NCI-H1436 (cell line): ENCODE measurements at regions not wholly inside any gene's neighbourhood (a gene's known extent, or its start where the extent isn't known, plus 50 kb on each side); places are given as distances from the start of the nearest gene placed in this dataset.

ENCODE experiments used
- DNase-seq: peaks from one replicate; lab custom pipeline; 2025; lab: John Stamatoyannopoulos, UW

- DNase-seq = no peak
Measured at GRCh38 chr5:110073534-110073933, 383.8 kb downstream of the MAN2A1 start.

- no peak for DNase-seq
Measured at GRCh38 chr5:110075656-110076055, 385.9 kb downstream of the MAN2A1 start.

- DNase-seq = no peak
Measured at GRCh38 chr5:110077147-110077546, 387.4 kb downstream of the MAN2A1 start.

- DNase-seq = no peak
Measured at GRCh38 chr5:110082194-110082593, 392.5 kb downstream of the MAN2A1 start.

GRCh38 chr5:110082863-110083262 lies 393.1 kb downstream of the MAN2A1 start:
- DNase-seq = no peak

DNA sequence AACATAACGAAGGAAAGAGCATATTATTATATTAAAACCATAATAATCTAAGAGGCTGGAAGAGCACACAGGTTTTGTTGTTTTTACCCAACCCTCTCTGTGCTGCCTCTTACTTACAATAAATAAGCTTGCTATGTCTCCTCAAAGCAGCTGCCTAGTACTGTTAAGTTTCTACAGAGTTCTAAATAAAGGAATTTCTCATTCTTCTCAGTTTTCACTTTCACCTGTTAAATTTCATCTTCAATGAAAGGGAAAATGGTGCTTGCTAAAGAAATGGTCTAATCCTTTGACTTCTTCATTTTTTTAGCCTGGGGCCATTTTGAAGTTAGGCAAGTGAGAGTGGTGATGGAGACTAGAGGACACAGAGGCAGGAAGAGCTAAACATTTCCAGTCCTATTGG lies 396.1 kb downstream of the MAN2A1 start:
- no peak for DNase-seq

GRCh38 chr5:110086658-110087388 lies 397.1 kb downstream of the MAN2A1 start:
- DNase-seq = no peak

GRCh38 chr5:110087829-110088228 lies 398.1 kb downstream of the MAN2A1 start:
- DNase-seq = no peak

GRCh38 chr5:110088676-110089436 lies 399.1 kb downstream of the MAN2A1 start:
- DNase-seq = no peak

GRCh38 chr5:110092955-110093785 lies 403.4 kb downstream of the MAN2A1 start:
- no peak for DNase-seq

DNA sequence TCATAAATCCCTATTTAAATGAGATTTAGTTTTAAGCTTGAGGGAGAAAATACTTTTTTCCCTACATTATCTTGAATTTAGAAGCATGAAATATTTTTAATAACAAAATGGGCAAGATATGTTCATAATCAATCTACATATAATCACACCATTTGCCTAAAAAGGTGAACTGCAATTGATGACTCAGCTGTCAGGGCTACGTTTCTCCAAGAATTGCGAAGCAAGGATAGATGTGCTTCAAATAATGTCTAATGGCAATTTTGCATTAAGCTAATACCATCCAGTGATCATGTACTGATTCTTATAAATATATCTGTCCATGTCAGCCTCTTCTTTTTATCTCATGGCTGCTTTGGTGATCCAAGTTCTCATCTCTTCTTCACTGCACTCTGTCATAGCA lies 404.4 kb downstream of the MAN2A1 start:
- no peak for DNase-seq

DNA sequence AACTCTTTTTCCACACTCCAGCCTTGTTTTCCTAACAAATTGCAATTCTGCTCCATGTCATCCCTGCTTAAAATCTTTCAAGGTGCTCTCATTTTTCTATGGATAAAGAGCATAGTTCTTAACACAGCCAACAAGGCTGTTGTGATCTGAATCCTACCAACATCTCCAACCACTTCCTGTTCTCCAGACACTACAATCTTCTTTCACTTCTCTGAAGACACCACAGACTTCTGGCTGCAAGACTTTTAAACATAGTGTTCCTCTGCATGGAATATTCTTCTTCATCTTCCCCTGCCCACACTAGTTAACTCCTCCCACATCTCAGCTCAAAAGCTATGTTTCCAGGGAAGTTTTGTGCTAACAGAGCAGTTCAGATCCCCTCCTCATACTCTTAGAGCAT lies 404.8 kb downstream of the MAN2A1 start:
- no peak for DNase-seq

DNA sequence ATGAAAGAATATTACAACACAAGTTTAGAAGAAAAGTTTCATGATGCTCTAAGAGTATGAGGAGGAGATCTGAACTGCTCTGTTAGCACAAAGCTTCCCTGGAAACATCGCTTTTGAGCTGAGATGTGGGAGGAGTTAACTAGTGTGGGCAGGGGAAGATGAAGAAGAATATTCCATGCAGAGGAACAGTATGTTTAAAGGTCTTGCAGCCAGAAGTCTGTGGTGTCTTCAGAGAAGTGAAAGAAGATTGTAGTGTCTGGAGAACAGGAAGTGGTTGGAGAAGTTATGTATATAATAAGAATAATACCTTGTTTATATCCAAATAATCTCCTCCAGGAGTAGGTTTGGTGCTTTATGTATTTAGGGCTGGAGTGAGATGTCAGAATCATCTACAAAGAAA lies 406.7 kb downstream of the MAN2A1 start:
- no peak for DNase-seq

DNA sequence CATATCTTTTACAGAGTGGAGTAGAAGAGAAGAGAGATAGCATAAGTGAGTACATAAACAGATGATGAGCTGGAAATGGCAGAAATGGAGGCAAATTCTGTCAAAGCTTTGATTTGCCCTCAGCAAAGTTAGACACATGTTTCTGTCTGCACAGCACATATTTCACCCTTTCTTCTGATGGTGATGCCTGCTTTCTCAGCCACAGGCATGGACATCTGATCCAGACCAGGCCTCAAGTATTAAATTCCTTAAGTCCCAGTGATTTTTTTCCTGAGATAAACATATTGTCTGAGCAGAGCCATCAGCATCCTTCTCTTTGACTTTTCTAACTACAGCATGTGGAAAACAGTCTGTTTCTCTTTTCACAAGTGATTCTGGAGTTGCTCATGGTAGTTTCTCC lies 409.8 kb downstream of the MAN2A1 start:
- no peak for DNase-seq

DNA sequence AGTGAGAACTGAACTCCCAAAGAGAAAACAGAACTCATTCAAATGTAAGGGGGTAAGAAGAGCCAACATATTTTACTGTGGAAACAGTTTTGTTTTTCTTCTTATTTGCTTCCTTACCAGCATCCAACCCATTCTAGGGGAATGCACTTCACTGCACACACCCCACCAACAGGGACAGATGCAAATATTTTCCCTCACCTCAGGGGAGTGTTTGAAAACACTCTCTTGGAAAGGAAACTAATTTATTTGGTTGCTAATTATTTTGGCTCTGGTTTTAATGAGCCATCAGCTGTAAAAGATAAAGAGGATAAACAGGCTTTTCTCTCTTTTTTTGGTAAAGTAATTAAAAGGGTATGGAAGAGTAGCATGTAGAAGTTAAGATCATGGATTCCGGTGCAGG lies 413.4 kb downstream of the MAN2A1 start:
- DNase-seq = no peak

- DNase-seq = no peak
Measured at GRCh38 chr5:110104060-110104725, 414.5 kb downstream of the MAN2A1 start.

DNA sequence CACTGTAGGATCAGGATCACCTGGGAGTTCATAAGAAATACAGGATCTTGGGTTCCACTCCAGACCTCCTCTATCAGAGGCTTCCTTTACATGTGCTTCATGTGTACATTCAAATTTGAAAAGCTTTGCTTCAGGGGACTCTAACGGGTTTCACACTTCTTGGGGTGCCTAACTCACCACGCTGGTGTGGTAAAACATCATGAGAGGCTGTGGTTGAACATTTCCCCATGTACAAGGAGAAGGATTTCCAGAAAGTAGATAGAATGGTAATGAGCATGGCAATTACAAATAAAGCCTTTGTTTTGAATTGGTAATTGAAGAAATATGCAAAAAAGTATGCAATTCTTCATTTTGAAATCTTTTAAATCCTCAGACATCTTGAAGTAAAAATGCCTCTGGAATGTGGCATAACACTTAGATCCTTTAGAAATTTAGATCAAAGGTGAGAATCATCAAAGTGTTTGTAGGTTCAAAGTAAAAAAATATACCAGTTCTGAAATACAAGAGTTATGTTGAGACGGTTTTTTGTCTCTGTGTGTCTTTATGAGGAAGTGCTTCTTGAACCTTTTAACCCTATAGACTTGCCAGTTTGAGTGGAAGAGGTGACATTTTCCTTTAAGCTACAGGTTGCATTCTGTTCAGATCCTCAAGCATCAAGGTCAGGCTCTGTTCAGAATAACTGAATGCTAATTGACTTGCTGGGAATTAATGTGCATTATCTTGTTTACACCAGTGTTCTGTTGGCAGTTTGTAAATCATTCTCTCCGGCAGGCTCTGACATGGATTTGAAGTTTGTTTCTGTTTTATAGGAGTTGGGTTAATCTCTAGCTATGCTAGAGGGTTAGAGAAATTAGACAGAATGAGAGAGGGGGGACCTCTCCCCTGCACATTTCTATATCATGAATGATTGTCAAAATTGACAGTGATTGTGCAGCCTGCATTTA lies 415.3 kb downstream of the MAN2A1 start:
- no peak for DNase-seq

- DNase-seq = no peak
Measured at GRCh38 chr5:110105692-110106091, 416.0 kb downstream of the MAN2A1 start.

DNA sequence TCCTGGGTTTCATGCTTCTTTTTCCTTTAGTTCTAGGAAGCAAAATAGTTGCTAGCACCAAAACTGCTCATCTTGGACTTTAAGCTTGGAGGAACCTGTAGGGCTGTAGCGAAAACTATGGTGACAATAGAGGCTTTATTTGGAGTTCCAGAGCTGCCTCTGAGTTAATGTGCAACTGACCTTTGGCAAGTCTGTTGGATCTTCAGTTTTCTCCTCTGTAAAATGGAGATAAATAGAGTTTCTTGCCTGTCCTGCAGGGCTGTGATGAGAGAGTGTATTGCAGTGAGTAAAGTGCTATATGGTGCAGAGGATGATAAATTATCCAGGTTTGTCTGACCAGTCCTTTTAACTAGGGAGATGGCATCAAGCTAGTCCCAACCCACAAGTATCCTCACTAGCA lies 417.0 kb downstream of the MAN2A1 start:
- DNase-seq = no peak

DNA sequence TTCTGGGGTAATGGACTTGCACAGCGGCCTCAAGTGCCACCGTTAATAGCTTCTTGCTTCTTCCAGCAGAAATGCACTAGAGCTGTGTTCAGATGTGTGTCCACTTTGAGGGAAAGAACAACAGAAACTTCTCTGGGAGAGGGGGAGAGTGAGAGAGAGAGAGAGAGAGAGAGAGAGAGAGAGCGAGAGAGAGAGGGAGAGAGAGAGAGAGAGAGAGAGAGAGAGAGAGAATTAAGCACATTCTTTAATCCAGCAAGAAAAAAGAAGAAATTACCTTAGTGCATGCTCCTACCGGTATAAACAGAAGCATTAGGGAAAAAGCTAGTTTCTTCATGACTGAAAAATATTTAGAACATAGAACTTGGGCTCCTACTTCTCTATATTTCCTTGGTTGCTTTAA lies 418.8 kb downstream of the MAN2A1 start:
- no peak for DNase-seq

DNA sequence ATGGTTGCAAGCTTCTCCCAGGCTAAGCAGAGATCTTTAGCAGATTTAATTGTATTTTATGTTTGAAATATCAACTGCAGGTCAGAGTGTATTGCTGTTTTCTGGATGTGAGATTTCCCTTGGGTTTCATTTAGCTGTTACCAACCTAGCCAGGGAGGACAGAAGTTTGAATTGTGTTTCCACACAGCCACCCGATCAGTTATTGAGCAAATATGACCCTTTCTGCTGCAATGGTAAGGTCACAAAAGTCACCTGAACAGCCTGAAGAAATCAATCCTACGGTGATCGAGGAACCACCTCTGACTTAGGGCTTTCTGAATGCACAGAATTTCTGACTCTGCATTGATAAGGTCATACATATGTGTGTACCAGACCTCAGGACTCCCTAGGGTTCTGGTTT lies 419.9 kb downstream of the MAN2A1 start:
- DNase-seq = no peak
